HepG2 (cell line): ENCODE measurements at regions not wholly inside any gene's neighbourhood (a gene's known extent, or its start where the extent isn't known, plus 50 kb on each side); places are given as distances from the start of the nearest gene placed in this dataset.

Experiments
- E2F1 ChIP-seq: sonication (generic); formaldehyde crosslinking; IDR thresholded peaks from 2 replicates; pipeline ENCODE4 v1.5.0; 2020; ENCODE audit warnings: missing genetic modification reagents
- ERF ChIP-seq: IDR thresholded peaks from 2 replicates; pipeline ENCODE4 v1.6.1; 2018; ENCODE audit warnings: missing biosample characterization, missing genetic modification reagents
- ETV6 ChIP-seq: sonication (generic); formaldehyde crosslinking; conservative IDR thresholded peaks from 2 replicates; pipeline ENCODE4 v1.4.0; 2020; ENCODE audit warnings: missing genetic modification reagents
- FOXA3 ChIP-seq: IDR thresholded peaks from 2 replicates; pipeline ENCODE4 v1.6.1; 2016; ENCODE audit warnings: missing genetic modification reagents, missing compliant biosample characterization
- HCFC1 ChIP-seq: fragments of 150-350 bp; IDR thresholded peaks from 2 replicates; pipeline ENCODE4 v1.6.1; 2014; ENCODE audit warnings: low read depth, low read length
- HNF1B ChIP-seq: sonication (generic); formaldehyde crosslinking; IDR thresholded peaks from 2 replicates; pipeline ENCODE4 v1.5.1; 2020; ENCODE audit warnings: mild to moderate bottlenecking, moderate library complexity, missing genetic modification reagents
- HNRNPUL1 ChIP-seq: fragments of 200-400 bp; formaldehyde crosslinking; IDR thresholded peaks from 2 replicates; pipeline ENCODE4 v1.6.1; 2017; ENCODE audit warnings: low read depth, mild to moderate bottlenecking, low read length, moderate library complexity
- KMT2B ChIP-seq: IDR thresholded peaks from 2 replicates; pipeline ENCODE4 v1.6.1; 2016; ENCODE audit warnings: missing genetic modification reagents, missing compliant biosample characterization
- NR0B2 ChIP-seq: sonication (generic); formaldehyde crosslinking; IDR thresholded peaks from 2 replicates; pipeline ENCODE4 v1.4.0; 2020; ENCODE audit warnings: mild to moderate bottlenecking, missing genetic modification reagents
- NR1H2 ChIP-seq: sonication (generic); formaldehyde crosslinking; IDR thresholded peaks from 2 replicates; pipeline ENCODE4 v1.8.1; 2022; ENCODE audit warnings: low read depth, missing genetic modification reagents, borderline replicate concordance
- POLR2AphosphoS2 ChIP-seq: IDR thresholded peaks from 2 replicates; pipeline ENCODE4 v1.6.1; 2011; ENCODE audit warnings: low read depth, low read length, improper control_type of control experiment
- SMARCC2 ChIP-seq: fragments of 450-650 bp; IDR thresholded peaks from 2 replicates; pipeline ENCODE4 v1.6.1; 2017; ENCODE audit warnings: antibody characterized with exemption, mild to moderate bottlenecking
- UBTF ChIP-seq: sonication (generic); formaldehyde crosslinking; IDR thresholded peaks from 2 replicates; pipeline ENCODE4 v1.4.0; 2020; ENCODE audit warnings: mild to moderate bottlenecking, missing genetic modification reagents
- XBP1 ChIP-seq: sonication (generic); formaldehyde crosslinking; IDR thresholded peaks from 2 replicates; pipeline ENCODE4 v1.5.0; 2020; ENCODE audit warnings: missing genetic modification reagents
- ZNF12 ChIP-seq: sonication (generic); formaldehyde crosslinking; IDR thresholded peaks from 2 replicates; pipeline ENCODE4 v1.5.0; 2020; ENCODE audit warnings: missing genetic modification reagents
- ZNF207 ChIP-seq: fragments of 450-650 bp; IDR thresholded peaks from 2 replicates; pipeline ENCODE4 v1.6.1; 2016; ENCODE audit warnings: antibody characterized with exemption, borderline replicate concordance
- ZNF275 ChIP-seq: sonication (generic); formaldehyde crosslinking; IDR thresholded peaks from 2 replicates; pipeline ENCODE4 v1.8.0; 2022; ENCODE audit warnings: missing genetic modification reagents, mild to moderate bottlenecking, inconsistent platforms, borderline replicate concordance
- ZNF331 ChIP-seq: sonication (generic); formaldehyde crosslinking; IDR thresholded peaks from 2 replicates; pipeline ENCODE4 v1.4.0; 2020; ENCODE audit warnings: missing genetic modification reagents
- ZNF629 ChIP-seq: sonication (generic); formaldehyde crosslinking; conservative IDR thresholded peaks from 2 replicates; pipeline ENCODE4 v1.5.0; 2020; ENCODE audit warnings: missing genetic modification reagents
- ZNF782 ChIP-seq: sonication (generic); formaldehyde crosslinking; IDR thresholded peaks from 2 replicates; pipeline ENCODE4 v1.4.0; 2020; ENCODE audit warnings: missing genetic modification reagents, mild to moderate bottlenecking, borderline replicate concordance
- ZSCAN31 ChIP-seq: sonication (generic); formaldehyde crosslinking; IDR thresholded peaks from 2 replicates; pipeline ENCODE4 v1.5.0; 2020; ENCODE audit warnings: low read depth, mild to moderate bottlenecking, missing genetic modification reagents

- TF ChIP-seq SMARCC2 (no peak), ERF (CRISPR knock-in tag) (no peak; the same call in 1 of the 2 replicates), ZNF782 (CRISPR knock-in tag) (peak; percentile 56; the same call in 1 of the 2 replicates), UBTF (no peak), NR0B2 (no peak), ZSCAN31 (CRISPR knock-in tag) (peak; percentile 58; the same call in 1 of the 2 replicates), ZNF207 (no peak), POLR2AphosphoS2 (no peak), ZNF331 (CRISPR knock-in tag) (0 out of 2 replicates have a peak, but pooled peaks have one; percentile 4), NR1H2 (CRISPR knock-in tag) (no peak), HNRNPUL1 (no peak), XBP1 (CRISPR knock-in tag) (no peak), ZNF275 (no peak), FOXA3 (CRISPR knock-in tag) (peak; percentile 22), ETV6 (CRISPR knock-in tag) (no peak), E2F1 (CRISPR knock-in tag) (no peak), KMT2B (CRISPR knock-in tag) (peak; percentile 26; the same call in 1 of the 2 replicates), ZNF12 (peak; percentile 10; the same call in 1 of the 2 replicates), ZNF629 (CRISPR knock-in tag) (peak; percentile 70), HNF1B (no peak; the same call in 1 of the 2 replicates), HCFC1 (no peak)
These were observed 60.3 kb upstream of the IGFBP2 start (continued) for GRCh38 chr2:216572582-216573578.
